ENCODE measurements at regions not wholly inside any gene's neighbourhood (a gene's known extent, or its start where the extent isn't known, plus 50 kb on each side); places are given as distances from the start of the nearest gene placed in this dataset.
"Not testable (repeated sequence)": the region's sequence is repeated elsewhere in the genome, so short reads cannot be mapped to it uniquely, and the experiment has no call there.

GRCh38 chr2:107466984-107467773 is 359.5 kb upstream of the RGPD4 start:
- ATAC-seq (no peak), DNase-seq (no peak)
- intact Hi-C loops (cut with micrococcal nuclease), result no loop called here

GRCh38 chr2:107469437-107469995 is 357.2 kb upstream of the RGPD4 start:
- DNase-seq (no peak), ATAC-seq (no peak)
- intact Hi-C loops (cut with micrococcal nuclease), result no loop called here

GRCh38 chr2:107473150-107473549 is 353.5 kb upstream of the RGPD4 start:
- no peak for DNase-seq
- ATAC-seq, result no peak
- intact Hi-C loops (cut with micrococcal nuclease), result no loop called here

GRCh38 chr2:107475859-107476258 is 350.8 kb upstream of the RGPD4 start:
- intact Hi-C loops (cut with micrococcal nuclease), result no loop called here
- no peak for DNase-seq
- no peak for ATAC-seq

GRCh38 chr2:107502539-107502938 is 324.2 kb upstream of the RGPD4 start:
- intact Hi-C loops (cut with micrococcal nuclease), result no loop called here
- no peak for ATAC-seq
- no peak for DNase-seq

GRCh38 chr2:107511970-107512789 is 314.5 kb upstream of the RGPD4 start:
- intact Hi-C loops (cut with micrococcal nuclease), result no loop called here
- DNase-seq (no peak), ATAC-seq (no peak)

- intact Hi-C loops (cut with micrococcal nuclease), result no loop called here
- ATAC-seq (no peak), DNase-seq (no peak)
Measured at GRCh38 chr2:107525406-107525805, 301.3 kb upstream of the RGPD4 start.

- DNase-seq (peak; percentile 30), ATAC-seq (peak; percentile 93)
- intact Hi-C loops (cut with micrococcal nuclease), result no loop called here
Measured at GRCh38 chr2:107529146-107529545, 297.5 kb upstream of the RGPD4 start.

GRCh38 chr2:107530046-107530445 is 296.6 kb upstream of the RGPD4 start:
- intact Hi-C loops (cut with micrococcal nuclease), result no loop called here
- ATAC-seq, result no peak
- no peak for DNase-seq

GRCh38 chr2:107534926-107535325 is 291.8 kb upstream of the RGPD4 start:
- ATAC-seq, result no peak
- intact Hi-C loops (cut with micrococcal nuclease), result no loop called here
- no peak for DNase-seq

GRCh38 chr2:107535905-107536689 is 290.6 kb upstream of the RGPD4 start:
- intact Hi-C loops (cut with micrococcal nuclease); ATAC-seq; DNase-seq: not testable (repeated sequence)

- ATAC-seq (no peak), DNase-seq (no peak)
Measured at GRCh38 chr2:107542314-107542740, 284.4 kb upstream of the RGPD4 start.

GRCh38 chr2:107543793-107544192 is 282.9 kb upstream of the RGPD4 start:
- ATAC-seq (no peak), DNase-seq (no peak)
- intact Hi-C loops (cut with micrococcal nuclease), result no loop called here

More at GRCh38 chr2:107542314-107542740, 284.4 kb upstream of the RGPD4 start:
- intact Hi-C loops (cut with micrococcal nuclease), result no loop called here

GRCh38 chr2:107545066-107545465 is 281.6 kb upstream of the RGPD4 start:
- intact Hi-C loops (cut with micrococcal nuclease), result no loop called here
- ATAC-seq, result no peak
- DNase-seq, result no peak

GRCh38 chr2:107545851-107546250 is 280.8 kb upstream of the RGPD4 start:
- no peak for DNase-seq
- intact Hi-C loops (cut with micrococcal nuclease), result no loop called here
- no peak for ATAC-seq

- ATAC-seq (no peak), DNase-seq (no peak)
- intact Hi-C loops (cut with micrococcal nuclease), result no loop called here
Measured at GRCh38 chr2:107548216-107548615, 278.5 kb upstream of the RGPD4 start.

- ATAC-seq, result peak; percentile 63
- DNase-seq, result no peak
- intact Hi-C loops (cut with micrococcal nuclease), result no loop called here
Measured at GRCh38 chr2:107553046-107553445, 273.6 kb upstream of the RGPD4 start.

GRCh38 chr2:107553539-107553938 is 273.2 kb upstream of the RGPD4 start:
- no peak for DNase-seq
- ATAC-seq, result peak; percentile 51
- intact Hi-C loops (cut with micrococcal nuclease), result no loop called here

- no peak for ATAC-seq
- no peak for DNase-seq
- intact Hi-C loops (cut with micrococcal nuclease), result no loop called here
Measured at GRCh38 chr2:107556038-107556627, 270.6 kb upstream of the RGPD4 start.

Data from left ventricle myocardium superior (tissue), 1 donor.